ENCODE measurements at regions not wholly inside any gene's neighbourhood (a gene's known extent, or its start where the extent isn't known, plus 50 kb on each side); places are given as distances from the start of the nearest gene placed in this dataset.

DNA sequence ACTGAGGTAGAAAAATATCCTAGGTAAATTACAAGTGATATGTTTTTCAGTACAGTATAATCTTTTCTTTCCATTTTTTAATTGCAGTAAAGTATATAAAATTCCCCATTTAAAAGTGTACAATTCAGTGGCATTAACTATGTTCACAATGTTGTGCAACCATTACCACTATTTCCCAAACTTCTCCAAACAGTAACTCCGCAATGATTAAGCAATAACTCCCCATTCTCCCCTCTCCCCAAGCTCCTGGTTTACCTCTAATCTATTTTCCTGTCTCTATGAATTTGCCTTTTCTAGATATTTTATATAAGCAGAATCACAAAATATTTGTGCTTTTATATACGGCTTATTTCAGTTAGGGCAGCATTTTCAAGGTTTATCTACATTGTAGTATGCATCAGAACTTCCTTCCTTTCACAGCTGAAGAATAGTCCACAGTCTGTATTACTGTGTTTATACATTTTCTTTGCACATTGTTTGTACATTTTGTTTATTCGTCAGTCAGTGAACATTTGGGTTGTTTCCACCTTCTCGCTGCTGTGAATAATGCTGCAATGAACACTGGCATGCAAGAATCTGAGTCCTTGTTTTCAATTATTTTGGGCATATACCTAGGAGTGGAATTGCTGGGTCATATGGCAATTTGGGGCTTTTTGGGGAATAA, 110.7 kb downstream of the RPL27A start:
- in situ Hi-C loops (cut with HindIII; ENCODE audit: low sequenced_read_pairs) = no loop called here

DNA sequence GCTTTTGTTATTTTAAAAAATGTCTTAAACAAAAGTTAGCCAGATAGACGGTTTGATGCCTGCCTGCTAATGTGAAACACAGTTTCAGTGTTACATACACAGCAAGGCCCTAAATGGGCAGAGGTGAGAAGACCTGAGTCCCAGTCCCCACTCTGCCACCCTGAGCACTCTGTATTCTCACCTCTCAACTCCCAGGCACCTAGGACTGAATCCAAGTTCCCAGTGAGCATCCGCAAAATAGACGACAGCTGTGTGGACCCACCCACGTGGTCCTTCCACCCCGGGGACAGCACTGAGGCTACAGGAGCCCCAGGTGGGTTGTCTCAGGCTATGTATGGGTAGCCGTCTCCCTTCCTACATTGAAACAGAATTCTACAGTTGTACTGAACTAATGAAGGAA, 111.5 kb downstream of the RPL27A start:
- no peak for DNase-seq (ENCODE audit: low spot score)
- in situ Hi-C loops (cut with HindIII; ENCODE audit: low sequenced_read_pairs) = no loop called here

More for the DNA sequence above, 110.7 kb downstream of the RPL27A start:
- DNase-seq (ENCODE audit: low spot score) = no peak

DNA sequence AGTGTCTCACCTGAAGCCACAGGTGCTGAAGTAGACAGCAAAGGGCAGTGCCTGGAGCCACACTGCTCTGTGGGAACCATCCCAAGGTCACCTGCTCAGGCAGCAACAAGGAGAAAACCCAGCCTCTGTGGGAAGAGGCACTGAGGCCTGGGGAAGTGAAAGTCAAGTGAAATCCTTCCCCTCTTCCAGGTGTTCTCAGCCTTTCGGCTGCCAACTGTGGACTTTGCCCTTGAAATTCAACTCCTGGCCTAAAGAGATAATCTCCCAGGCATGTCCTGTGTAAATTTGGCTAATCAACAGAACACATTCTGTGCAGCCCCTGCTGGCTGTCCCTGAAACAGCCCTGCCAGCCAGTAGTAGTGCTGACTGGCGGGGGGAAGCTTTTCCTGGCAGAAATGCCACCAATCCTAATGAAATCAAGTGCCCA, 112.1 kb downstream of the RPL27A start:
- in situ Hi-C loops (cut with HindIII; ENCODE audit: low sequenced_read_pairs) = no loop called here
- DNase-seq (ENCODE audit: low spot score) = peak; percentile 38

DNA sequence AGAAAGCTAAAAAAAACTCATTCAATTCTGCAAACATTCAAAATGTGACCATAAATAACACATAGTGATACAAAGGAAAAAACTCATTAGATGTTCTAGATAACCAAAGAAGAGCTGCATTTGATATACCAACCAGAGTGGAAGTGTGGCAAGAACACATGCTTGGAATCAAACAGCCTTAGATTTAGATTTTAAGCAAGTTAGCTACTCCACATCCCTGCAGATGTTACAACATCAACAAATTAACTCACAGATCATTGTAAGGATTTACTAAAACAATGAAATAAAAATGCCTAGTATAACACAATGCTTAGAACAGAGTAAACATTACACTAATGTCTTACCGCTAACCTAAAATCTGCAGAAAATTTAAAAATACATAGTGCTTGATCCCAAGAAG, 114.0 kb upstream of the AKIP1 start:
- no peak for DNase-seq (ENCODE audit: low spot score)
- in situ Hi-C loops (cut with HindIII; ENCODE audit: low sequenced_read_pairs) = no loop called here

DNA sequence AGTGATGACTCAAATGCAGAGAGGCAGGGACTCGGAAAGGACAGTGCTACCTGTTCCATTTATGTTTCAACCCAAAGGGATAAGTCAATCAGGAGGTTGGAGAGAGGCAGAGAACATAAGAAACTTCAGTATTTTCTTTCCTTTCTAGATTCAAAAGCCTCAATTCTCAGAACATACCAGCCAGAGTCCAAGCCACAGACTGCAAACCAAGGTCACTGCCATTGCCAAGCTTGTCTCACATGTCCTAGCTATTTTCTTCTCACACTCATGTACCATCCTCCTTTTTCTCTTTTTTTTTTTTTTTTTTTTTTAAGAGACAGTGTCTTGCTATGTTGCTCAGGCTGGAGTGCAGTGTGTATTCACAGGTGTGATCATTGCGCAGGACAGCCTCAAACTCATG, 111.7 kb upstream of the AKIP1 start:
- in situ Hi-C loops (cut with HindIII; ENCODE audit: low sequenced_read_pairs) = no loop called here

DNA sequence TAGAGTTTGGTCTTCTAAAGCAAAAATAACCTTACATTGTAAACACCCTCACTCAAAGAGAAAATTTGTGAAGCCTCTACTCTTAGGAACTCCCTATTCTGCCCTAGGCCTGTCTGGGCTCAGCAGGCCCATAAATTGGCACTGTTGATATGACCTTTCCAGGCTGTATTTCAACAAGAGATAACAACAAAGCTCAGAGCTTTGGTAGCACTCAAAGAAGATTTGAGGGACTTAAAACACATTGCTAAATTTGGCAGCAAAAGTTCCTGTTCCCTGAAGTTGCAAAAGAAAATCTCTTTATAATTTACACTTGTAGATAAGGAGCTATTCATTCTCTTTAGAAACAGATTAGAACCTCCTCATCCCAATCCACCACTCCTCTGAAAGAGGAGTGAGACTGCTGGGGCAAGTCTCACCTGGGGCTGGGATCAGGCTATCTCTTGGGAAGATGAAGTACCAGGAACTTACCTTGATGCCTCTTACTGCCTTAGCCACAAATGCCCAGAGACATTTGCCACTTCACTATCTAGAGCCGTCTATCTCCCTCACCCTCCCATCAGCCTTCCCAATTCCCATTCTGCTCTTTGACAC, 110.4 kb upstream of the AKIP1 start:
- in situ Hi-C loops (cut with HindIII; ENCODE audit: low sequenced_read_pairs) = no loop called here
- no peak for DNase-seq (ENCODE audit: low spot score)

More for the DNA sequence above, 111.7 kb upstream of the AKIP1 start:
- no peak for DNase-seq (ENCODE audit: low spot score)

DNA sequence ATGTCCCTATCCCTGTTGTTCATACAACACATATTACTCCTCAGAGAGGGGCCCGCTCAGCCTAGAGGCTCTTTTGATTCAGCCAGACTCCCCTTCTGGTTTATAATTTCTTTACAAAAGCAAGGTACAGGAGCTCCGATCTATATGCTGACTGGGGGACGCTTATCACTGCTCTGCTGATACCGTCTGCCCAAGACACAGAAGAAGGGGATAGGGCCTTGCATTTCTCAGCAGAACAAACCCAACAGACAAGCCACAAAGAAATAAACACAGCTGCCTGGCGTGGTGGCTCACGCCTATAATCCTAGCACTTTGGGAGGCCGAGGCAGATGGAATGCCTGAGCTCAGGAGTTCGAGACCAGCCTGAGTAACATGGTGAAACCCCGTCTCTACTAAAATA, 109.9 kb upstream of the AKIP1 start:
- in situ Hi-C loops (cut with HindIII; ENCODE audit: low sequenced_read_pairs) = no loop called here

DNA sequence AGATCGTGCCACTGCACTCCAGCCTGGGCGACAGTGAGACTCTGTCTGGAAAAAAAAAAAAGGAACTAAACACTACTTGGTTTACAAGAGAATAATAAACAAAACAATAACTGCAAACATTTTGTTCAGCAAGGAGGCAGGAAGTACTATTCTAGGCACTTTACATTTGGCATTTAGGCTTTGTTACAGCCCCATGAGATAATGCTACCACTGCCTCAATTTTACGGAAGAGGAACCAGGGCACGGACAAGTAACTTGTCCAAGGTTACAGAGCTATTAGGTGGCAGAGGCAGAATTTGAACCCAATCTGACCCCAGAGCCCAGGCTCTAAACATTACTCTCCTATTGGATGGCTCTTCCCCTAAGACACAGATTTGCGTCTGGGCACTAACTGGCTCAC, 108.7 kb upstream of the AKIP1 start:
- no peak for DNase-seq (ENCODE audit: low spot score)
- in situ Hi-C loops (cut with HindIII; ENCODE audit: low sequenced_read_pairs) = no loop called here

More for the DNA sequence above, 109.9 kb upstream of the AKIP1 start:
- DNase-seq (ENCODE audit: low spot score) = no peak

DNA sequence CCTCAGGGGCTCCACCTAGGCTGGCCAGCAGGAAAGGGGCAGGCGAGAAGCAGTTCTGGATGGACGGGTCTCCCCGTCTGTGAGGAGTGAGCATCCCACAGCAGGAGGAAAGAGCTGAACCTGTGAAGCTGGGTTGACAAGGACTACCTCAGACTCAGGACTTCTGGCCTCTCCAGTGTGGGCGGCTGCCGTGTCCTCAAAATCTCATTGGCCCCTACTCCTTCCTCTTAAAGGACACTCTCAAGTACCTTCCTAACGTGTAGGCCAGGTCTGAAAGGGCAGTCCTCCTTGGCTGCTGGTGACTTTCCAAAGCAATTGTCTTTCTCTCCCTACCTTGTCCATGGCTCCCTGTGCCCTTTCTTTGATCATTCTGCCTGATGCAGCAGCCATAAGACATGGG, 107.0 kb upstream of the AKIP1 start:
- no peak for DNase-seq (ENCODE audit: low spot score)
- in situ Hi-C loops (cut with HindIII; ENCODE audit: low sequenced_read_pairs) = no loop called here

DNA sequence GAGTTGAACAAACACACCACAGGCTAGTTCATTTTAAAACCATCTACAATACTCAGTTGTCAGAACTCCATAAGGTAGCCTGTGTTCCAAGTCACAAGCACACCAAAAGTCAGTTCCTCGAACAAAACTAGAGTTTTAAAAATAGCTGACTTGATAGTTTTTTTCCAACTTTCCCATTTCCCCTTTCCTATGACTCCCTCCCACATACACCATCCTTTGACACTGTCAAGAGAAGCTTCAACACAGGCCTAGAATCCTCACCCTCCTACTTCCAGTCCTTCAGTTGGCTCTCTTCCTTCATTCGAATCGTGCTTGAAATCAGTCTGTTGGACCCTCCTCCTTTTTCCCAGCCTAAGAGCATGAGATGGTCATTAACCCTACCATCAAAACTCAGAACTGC, 105.7 kb upstream of the AKIP1 start:
- in situ Hi-C loops (cut with HindIII; ENCODE audit: low sequenced_read_pairs) = no loop called here
- no peak for DNase-seq (ENCODE audit: low spot score)

DNA sequence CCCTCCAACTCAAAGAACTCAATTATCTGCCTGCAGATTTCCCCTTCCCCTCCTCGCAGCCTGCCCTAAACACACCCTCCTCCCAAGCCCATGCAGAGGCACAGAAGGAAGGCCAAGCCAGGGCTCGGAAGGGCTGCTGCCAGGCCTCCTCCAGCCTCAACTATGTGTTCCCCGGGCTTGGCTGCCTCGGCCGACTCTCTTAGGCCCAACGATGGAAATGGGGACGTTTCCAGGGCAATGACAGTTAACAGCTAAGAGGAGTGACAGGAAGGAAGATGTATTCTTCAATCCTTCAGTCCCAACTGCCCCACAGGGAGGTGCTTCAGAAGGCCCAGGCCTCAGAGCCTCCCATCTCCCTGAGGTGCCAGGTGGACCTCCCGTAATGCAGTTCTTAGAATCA, 104.0 kb upstream of the AKIP1 start:
- peak; percentile 46 for DNase-seq (ENCODE audit: low spot score)
- in situ Hi-C loops (cut with HindIII; ENCODE audit: low sequenced_read_pairs) = no loop called here

DNA sequence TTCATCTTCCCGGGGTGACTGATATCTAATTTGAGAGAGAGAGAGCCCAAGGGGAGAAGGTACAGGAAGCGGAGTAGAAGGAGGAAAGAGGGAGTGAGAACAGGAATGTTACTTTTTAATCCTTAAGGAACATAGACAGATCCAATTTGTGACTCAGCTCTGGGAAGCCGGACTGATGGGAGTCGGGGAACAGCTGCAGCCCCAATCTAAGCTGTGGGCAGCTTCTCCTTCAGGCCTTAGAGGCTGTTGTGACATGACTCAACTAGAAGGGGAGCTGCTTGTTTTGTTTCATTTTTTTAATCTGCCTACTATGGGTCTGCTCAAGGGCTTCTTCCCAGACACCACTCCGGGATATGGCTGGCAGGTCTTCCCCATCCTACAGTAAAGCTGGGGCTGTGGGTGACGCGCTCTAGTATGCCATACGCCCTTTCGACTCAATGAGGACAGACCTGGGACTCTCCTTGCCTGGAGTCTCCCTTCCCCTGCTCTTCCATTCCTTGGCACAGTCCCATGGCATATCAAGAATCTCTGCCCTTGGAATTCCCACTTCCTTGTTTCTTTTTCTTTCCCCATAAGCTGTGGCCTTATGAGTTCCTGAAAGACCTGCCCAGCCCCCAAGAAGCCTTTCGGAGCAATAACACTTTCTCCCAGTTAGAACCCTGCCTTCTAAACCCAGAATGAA, 103.3 kb upstream of the AKIP1 start:
- peak; percentile 26 for DNase-seq (ENCODE audit: low spot score)
- in situ Hi-C loops (cut with HindIII; ENCODE audit: low sequenced_read_pairs) = no loop called here

DNA sequence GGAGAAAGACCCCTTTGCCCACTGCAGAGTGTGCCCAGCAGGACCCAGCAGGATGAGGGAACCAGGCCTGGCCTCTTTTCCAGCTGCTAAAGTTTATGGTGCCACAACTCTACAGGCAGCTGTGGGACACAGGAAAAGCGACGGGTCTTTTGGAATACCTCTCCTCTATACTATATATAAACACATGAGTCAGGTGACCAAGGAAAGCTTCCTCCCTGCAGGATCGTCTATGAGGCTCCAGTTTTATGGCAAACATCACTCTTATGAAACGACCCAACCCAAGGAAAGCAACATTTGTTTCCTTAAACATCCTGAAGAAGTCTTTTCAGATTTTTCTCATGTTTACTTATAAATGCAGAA, 102.8 kb upstream of the AKIP1 start:
- in situ Hi-C loops (cut with HindIII; ENCODE audit: low sequenced_read_pairs) = no loop called here
- no peak for DNase-seq (ENCODE audit: low spot score)

DNA sequence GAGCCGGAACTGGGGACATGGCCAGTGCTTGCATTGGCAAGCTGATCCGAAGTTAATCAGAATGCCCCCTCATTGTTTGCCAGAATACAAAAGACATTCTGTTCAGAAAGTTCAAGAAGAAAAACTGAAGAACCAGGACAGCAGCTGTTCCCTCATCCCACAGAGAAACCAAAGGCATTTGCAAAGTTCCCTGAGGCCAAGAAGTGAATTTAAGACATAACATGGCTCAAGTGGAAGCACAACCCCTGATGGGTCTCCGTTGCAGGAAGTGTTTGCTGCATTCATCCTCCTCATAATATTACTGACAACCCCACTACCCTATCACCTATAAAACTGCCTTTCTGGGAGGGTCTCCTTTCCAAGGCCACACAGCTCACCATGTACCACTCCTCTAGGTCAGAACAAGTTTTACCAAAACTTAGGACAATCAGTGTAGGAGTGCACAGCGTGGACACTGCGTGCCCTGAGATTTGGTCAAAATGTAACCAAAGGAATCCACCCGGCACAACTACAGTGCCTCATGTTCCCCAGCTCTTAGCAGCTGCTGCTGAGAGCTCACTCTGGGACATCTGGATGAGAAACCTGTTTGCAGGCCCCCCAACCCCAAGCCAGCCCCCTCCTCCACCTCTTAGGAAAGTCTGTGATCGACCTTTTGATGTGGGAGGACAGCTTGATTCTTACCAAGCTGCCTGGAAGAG, 101.6 kb upstream of the AKIP1 start:
- in situ Hi-C loops (cut with HindIII; ENCODE audit: low sequenced_read_pairs) = no loop called here
- DNase-seq (ENCODE audit: low spot score) = peak; percentile 35

DNA sequence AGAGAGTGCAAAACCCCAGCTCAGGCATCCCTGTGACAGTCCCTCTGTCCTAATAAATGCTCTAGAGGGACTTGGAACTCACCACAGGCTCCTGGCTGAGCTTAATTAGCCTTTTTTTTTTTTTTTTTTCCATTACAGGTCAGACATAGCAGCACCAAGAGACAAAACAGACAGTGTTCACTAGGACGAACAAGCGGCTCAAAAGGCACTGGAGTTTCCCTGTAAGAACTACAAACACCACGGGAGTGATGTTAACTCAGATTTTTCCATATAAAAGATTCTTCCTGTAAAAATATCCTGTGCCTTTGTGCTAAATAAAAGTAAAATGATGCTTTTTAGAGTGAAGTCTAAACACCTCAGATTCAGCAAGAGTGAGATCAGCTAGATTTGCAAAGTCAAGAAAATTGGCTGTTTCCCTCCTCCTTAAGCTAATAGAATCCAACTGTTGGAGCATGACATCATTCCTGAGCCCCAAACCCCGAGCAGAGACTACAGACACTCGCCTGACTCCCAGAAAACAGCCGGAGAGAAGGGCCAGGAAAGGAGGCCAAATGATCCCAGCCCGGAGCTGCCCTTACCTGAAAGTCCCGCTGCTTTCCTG, 101.0 kb upstream of the AKIP1 start:
- DNase-seq (ENCODE audit: low spot score) = peak; percentile 70

DNA sequence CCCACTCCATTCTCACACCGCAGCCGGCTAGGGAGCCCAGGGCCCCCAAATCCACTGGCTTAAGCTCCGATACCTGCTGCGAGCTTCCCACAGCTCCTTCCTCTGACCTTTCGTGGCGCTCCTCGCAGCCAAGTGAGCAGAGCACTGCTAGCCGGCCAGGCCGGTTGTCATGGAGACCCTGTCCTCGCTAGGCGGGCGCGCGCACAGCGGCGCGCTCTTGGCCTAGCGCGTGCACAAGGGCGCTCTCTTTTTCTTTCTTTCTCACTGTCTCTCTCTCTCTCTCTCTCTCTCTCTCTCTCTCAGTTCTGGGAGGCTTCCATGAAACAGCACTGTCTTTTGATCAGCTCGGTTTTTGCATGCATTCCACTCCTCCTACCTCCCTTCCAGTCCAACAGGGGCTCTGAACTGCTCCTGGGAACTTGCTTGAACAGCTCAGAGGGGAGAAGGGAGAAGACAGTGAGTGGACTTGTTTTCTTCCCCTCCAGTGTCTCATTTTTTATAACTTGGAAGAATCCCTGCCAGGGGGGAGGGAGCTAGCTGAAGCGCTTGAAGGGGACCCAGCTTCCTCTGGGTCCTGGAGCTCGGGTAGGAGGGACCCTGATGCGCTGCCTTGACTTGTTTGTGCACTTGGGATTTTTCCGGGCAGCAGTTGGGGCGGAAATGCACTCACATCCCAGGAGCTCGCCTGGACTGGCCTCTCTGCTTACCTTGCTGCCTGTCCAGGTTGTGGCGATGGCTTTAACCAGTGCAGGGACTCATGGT, 100.3 kb upstream of the AKIP1 start:
- in situ Hi-C loops (cut with HindIII; ENCODE audit: low sequenced_read_pairs) = no loop called here

More for the DNA sequence above, 101.0 kb upstream of the AKIP1 start:
- in situ Hi-C loops (cut with HindIII; ENCODE audit: low sequenced_read_pairs) = no loop called here

DNA sequence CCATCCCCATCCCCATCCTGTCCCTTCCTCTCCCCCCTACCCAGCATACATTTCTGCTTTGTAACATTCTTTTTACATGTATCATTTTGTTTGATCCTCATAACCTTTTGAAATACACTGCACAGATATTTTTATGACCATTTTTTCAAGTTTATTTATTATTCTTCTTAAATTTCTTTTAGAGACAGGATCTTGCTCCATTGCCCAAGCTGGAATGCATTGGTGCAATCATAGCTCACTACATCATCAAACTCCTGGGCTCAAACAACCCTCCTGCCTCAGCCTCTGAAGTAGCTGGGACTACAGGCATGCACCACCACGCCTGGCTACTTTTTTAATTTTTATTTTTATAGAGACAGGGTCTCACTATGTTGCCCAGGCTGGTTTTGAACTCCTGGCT, 99.4 kb upstream of the AKIP1 start:
- in situ Hi-C loops (cut with HindIII; ENCODE audit: low sequenced_read_pairs) = no loop called here
- no peak for DNase-seq (ENCODE audit: low spot score)

More for the DNA sequence above, 100.3 kb upstream of the AKIP1 start:
- peak; percentile 94 for DNase-seq (ENCODE audit: low spot score)

DNA sequence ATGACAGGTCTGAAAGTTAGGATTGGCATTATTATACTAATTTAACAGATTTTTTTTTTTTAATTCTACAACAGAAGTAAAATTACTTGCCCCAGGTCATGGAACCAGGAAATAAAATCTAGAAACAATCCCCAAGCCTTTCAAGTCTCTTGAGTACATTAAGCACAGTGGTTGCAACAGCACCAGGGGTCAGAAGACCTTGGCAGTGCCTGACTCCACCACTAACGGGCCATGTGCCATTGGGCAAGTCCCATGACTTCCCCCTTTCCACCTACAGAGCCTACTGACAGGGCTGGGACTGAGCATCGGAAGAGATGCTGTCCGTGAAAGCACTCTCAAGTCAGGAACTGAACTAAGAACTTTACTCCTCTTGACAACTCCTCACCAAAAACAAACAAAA, 98.6 kb upstream of the AKIP1 start:
- no peak for DNase-seq (ENCODE audit: low spot score)
- in situ Hi-C loops (cut with HindIII; ENCODE audit: low sequenced_read_pairs) = no loop called here

DNA sequence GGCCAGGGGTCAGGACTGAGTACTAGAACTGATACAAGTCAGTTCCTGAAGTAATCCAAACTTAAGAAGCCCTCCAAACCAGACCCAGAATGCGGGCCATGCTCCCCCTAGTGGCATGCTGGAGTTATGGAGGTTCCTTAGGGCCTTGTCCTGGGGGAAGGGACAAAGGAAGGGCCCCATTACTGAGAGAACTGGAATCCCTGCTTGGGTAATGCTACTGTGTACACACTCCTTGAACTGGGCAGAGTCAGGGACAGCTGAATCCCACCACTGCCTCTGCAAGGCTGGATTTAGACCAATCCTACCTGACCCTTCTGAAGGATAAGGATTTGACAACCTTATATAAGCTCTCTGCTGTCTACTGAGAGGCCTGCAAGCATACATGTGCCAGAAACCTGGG, 97.3 kb upstream of the AKIP1 start:
- in situ Hi-C loops (cut with HindIII; ENCODE audit: low sequenced_read_pairs) = no loop called here

More for the DNA sequence above, 97.3 kb upstream of the AKIP1 start:
- peak; percentile 84 for DNase-seq (ENCODE audit: low spot score)
